ENCODE measurements at regions not wholly inside any gene's neighbourhood (a gene's known extent, or its start where the extent isn't known, plus 50 kb on each side); places are given as distances from the start of the nearest gene placed in this dataset.

DNA sequence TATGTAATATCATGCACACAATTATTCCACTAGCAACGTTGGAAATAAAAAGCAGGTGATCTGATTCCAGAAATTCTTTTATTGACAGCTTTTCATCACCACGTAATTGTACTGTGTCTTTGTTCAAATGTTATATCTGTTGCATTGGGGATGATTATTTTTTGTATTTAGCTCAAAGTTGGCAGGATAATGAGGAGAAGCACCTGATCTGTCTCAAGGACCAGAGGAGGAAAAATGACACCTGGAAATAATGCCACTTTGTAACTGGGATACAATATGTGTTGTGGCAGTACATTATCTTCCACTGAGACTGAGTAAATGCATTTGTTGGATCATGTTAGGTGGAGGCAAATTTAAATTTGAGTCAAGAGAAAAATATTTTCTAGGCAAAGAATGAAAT is 1298.8 kb upstream of the CDH6 start:
- Histone ChIP-seq H3K9ac (ENCODE audit: low read length in 3 of 3) (no peak overlapping the region), H3K27ac (ENCODE audit: low read depth in 2 of 2, low read length in 2 of 2) (no peak overlapping the region), H3K4me1 (ENCODE audit: control insufficient read depth in 2 of 3, insufficient read depth in 2 of 3, low read depth in 1 of 3, low read length in 3 of 3) (no peaks in the 10 kb centered on the region), H3K9me3 (ENCODE audit: control insufficient read depth in 2 of 3, insufficient read depth in 1 of 3, low read length in 3 of 3) (no peaks in the 10 kb centered on the region), H3K27me3 (ENCODE audit: control insufficient read depth, insufficient read depth, low read length) (no peaks in the 10 kb centered on the region), H3K4me3 (ENCODE audit: low read length in 3 of 3) (no peak overlapping the region), H3K36me3 (ENCODE audit: control insufficient read depth in 2 of 3, insufficient read depth in 3 of 3, low read length in 3 of 3) (no peaks in the 10 kb centered on the region)
- FAIRE-seq (no peak), DNase-seq (no peak)
- TF ChIP-seq, protein P1, sequence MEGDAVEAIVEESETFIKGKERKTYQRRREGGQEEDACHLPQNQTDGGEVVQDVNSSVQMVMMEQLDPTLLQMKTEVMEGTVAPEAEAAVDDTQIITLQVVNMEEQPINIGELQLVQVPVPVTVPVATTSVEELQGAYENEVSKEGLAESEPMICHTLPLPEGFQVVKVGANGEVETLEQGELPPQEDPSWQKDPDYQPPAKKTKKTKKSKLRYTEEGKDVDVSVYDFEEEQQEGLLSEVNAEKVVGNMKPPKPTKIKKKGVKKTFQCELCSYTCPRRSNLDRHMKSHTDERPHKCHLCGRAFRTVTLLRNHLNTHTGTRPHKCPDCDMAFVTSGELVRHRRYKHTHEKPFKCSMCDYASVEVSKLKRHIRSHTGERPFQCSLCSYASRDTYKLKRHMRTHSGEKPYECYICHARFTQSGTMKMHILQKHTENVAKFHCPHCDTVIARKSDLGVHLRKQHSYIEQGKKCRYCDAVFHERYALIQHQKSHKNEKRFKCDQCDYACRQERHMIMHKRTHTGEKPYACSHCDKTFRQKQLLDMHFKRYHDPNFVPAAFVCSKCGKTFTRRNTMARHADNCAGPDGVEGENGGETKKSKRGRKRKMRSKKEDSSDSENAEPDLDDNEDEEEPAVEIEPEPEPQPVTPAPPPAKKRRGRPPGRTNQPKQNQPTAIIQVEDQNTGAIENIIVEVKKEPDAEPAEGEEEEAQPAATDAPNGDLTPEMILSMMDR (IDR thresholded peaks at IDR 0.05; ENCODE audit: borderline replicate concordance, extremely low read depth, insufficient read depth): no peak
- intact Hi-C loops (cut with DNase I): no loop called here

DNA sequence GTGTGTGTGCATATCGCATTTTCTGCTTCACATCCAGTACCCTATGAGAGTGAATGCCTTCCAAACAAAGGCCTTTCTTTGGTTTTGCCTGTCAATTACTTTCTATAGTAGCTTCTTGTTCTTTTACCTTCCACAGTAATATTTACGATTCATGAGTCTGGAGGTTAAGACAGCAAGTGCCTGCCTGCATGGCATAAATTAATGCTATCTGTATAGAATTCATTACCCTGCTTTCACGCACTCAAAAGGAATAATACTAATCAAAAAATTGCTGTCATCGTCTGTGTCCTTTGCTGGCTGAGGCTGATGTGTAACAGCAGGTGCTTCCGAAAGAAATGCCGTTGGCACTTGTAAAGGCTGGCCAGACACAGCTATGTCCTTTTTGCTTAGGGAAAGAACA is 1304.4 kb upstream of the CDH6 start:
- H3K4me1 ChIP-seq (ENCODE audit: control insufficient read depth in 2 of 3, insufficient read depth in 2 of 3, low read depth in 1 of 3, low read length in 3 of 3): no peaks in the 10 kb centered on the region
- no peak for DNase-seq
- H3K4me3 ChIP-seq (ENCODE audit: low read length in 3 of 3): no peak overlapping the region
- TF ChIP-seq, protein P1 (IDR thresholded peaks at IDR 0.05; ENCODE audit: borderline replicate concordance, extremely low read depth, insufficient read depth): no peak
- no peaks in the 10 kb centered on the region for H3K36me3 ChIP-seq (ENCODE audit: control insufficient read depth in 2 of 3, insufficient read depth in 3 of 3, low read length in 3 of 3)
- no peak overlapping the region for H3K27ac ChIP-seq (ENCODE audit: low read depth in 2 of 2, low read length in 2 of 2)
- H3K9me3 ChIP-seq (ENCODE audit: control insufficient read depth in 2 of 3, insufficient read depth in 1 of 3, low read length in 3 of 3): peaks cover 0 to 2% (median 0%) of the 10 kb centered on the region in 3 donors
- no peak overlapping the region for H3K9ac ChIP-seq (ENCODE audit: low read length in 3 of 3)
- intact Hi-C loops (cut with DNase I): no loop called here
- no peak for FAIRE-seq
- H3K27me3 ChIP-seq (ENCODE audit: control insufficient read depth, insufficient read depth, low read length): no peaks in the 10 kb centered on the region

DNA sequence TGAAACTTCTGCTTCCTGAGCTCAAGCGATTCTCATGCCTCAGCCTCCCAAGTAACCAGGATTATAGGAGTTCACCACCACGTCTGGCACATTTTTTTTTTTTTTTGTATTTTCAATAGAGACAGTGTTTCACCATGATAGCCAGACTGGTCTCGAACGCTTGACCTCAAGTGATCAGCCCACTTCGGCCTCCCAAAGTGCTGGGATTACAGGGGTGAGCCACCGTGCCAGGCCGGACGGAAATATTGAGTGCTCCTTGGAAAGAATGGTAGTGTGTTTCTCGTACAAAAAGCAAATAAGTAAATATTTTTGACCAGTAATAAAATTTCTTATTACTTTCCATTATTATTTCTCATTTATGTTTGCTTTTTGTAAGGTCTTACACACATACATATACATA is 1307.9 kb upstream of the CDH6 start:
- intact Hi-C loops (cut with DNase I): no loop called here
- TF ChIP-seq, protein P1 (IDR thresholded peaks at IDR 0.05; ENCODE audit: borderline replicate concordance, extremely low read depth, insufficient read depth): no peak
- Histone ChIP-seq H3K4me3 (ENCODE audit: low read length in 3 of 3) (no peak overlapping the region), H3K4me1 (ENCODE audit: control insufficient read depth in 2 of 3, insufficient read depth in 2 of 3, low read depth in 1 of 3, low read length in 3 of 3) (no peaks in the 10 kb centered on the region), H3K27me3 (ENCODE audit: control insufficient read depth, insufficient read depth, low read length) (no peaks in the 10 kb centered on the region), H3K36me3 (ENCODE audit: control insufficient read depth in 2 of 3, insufficient read depth in 3 of 3, low read length in 3 of 3) (no peaks in the 10 kb centered on the region), H3K9me3 (ENCODE audit: control insufficient read depth in 2 of 3, insufficient read depth in 1 of 3, low read length in 3 of 3) (peaks cover 0 to 9% (median 2%) of the 10 kb centered on the region in 3 donors), H3K9ac (ENCODE audit: low read length in 3 of 3) (no peak overlapping the region), H3K27ac (ENCODE audit: low read depth in 2 of 2, low read length in 2 of 2) (no peak overlapping the region)
- DNase-seq: no peak
- FAIRE-seq: no peak

DNA sequence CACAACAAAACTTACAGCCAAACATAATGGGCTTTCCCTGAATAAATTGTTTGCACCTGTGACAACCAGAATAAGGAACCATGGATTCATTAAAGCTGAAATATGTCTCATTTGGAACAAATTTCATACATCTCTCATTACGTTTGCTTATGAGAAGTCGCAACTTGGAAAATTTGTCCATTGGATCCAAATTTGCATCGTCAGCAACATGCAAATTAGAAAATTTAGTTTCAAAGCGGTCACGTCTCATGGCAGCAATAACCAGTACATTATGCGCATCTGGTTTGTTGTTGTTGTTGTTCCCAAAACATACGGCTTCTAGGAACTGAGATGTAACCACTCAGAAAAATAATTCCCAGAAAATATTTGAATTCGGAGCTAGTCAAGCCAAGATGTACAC is 1311.5 kb upstream of the CDH6 start:
- Histone ChIP-seq H3K4me1 (ENCODE audit: control insufficient read depth in 2 of 3, insufficient read depth in 2 of 3, low read depth in 1 of 3, low read length in 3 of 3) (no peaks in the 10 kb centered on the region), H3K27ac (ENCODE audit: low read depth in 2 of 2, low read length in 2 of 2) (no peak overlapping the region), H3K4me3 (ENCODE audit: low read length in 3 of 3) (no peak overlapping the region), H3K36me3 (ENCODE audit: control insufficient read depth in 2 of 3, insufficient read depth in 3 of 3, low read length in 3 of 3) (no peaks in the 10 kb centered on the region), H3K9me3 (ENCODE audit: control insufficient read depth in 2 of 3, insufficient read depth in 1 of 3, low read length in 3 of 3) (peaks cover 0 to 9% (median 2%) of the 10 kb centered on the region in 3 donors), H3K9ac (ENCODE audit: low read length in 3 of 3) (no peak overlapping the region), H3K27me3 (ENCODE audit: control insufficient read depth, insufficient read depth, low read length) (no peaks in the 10 kb centered on the region)
- intact Hi-C loops (cut with DNase I): no loop called here
- DNase-seq (no peak), FAIRE-seq (no peak)
- TF ChIP-seq, protein P1 (IDR thresholded peaks at IDR 0.05; ENCODE audit: borderline replicate concordance, extremely low read depth, insufficient read depth): no peak
